HG02623 (cell line): ENCODE measurements at regions not wholly inside any gene's neighbourhood (a gene's known extent, or its start where the extent isn't known, plus 50 kb on each side); places are given as distances from the start of the nearest gene placed in this dataset.

ENCODE experiments used
- ATAC-seq: cut with Tn5 transposase; IDR thresholded peaks from one replicate; pipeline ENCODE4 v1.9.1; 2021; ENCODE audit warnings: moderate library complexity; ENCODE audit not compliant: unreplicated experiment

DNA sequence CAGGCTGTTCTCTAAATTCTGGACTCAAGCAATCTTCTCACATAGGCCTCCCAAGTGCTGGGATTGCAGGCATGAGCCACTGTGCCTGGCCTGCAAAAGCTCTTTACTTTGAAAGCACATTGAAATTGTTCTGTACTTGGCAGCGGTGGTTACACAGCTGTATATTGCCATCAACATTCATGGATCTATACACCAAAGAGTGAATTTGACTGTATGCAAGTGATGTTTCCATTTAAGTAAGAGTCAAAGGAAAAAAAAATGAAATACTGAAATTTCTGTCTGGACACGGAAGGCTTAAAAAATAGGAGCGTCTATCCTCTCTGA lies 450.6 kb upstream of the PSMD7 start:
- no peak for ATAC-seq

DNA sequence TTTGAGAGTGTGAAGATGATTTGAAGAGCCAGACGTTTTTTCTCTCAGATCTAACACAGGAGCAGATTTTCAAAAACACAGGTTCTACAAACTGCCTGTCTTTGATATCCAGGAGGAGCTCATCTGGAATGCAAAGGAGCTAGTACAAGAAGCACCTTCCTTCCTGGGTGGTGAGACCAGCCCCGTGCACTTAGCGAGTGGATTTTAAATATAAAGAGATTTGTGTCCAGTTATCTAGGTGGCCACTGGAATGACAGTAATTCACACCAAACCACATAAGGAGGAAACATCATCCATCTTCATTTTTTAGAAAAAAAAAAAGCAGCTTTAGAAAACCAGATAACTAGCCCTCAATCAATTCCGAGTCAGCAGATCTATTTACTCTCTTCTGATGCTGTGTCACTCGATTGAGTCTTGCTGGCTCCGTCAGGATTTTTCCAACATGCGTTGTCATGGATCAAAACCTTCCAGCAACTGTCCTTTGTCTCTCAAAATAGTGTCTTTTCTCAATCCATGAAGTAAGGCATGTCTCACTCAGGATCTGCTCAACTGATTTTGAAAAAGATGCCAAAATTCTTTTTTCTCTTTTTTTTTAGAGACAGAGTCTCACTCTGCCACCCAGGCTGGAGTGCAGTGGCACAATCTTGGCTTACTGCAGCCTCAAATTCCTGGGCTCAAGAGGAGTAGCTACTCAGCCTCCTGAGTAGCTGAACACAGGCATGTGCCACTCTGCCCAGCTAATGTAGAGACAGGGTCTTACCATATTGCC lies 451.2 kb upstream of the PSMD7 start:
- ATAC-seq: no peak

DNA sequence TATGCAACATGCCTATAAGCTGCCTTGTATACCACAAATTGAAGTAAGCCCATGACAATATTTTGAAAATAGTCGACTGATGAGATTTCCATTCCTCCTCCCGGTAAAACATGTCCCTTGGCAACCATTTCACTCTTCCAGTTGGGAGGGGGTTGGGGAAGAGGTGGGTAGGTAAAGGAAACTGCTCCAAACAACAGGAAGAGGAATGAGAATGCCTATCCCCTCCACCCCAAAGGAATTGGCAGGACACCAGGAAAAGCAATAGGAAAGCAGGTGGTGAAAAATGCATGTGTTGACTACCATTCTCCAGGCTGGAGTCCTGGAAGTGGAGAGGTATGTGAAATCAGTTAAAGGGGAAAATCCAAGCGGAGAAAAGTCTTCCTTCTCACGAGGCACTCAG lies 455.9 kb upstream of the PSMD7 start:
- ATAC-seq: no peak

DNA sequence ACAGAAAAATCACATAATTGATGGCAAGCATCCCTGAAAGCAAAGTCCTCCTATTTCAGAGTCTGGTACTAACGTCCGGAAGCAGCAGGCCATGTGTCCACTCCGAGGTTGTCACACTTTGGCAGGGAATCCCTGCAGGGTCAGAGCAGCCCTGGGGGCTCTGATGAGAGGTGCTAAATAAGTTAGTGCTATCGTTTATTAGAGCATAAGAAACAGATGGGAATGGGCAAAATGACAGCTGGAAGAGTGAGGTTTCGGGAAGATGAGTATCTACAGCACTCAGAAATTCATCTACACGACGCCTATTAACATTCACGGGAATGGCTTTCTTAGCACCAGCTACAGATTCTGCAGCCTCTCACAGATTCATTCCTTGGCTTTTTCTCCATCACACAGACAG lies 465.4 kb upstream of the PSMD7 start:
- no peak for ATAC-seq

DNA sequence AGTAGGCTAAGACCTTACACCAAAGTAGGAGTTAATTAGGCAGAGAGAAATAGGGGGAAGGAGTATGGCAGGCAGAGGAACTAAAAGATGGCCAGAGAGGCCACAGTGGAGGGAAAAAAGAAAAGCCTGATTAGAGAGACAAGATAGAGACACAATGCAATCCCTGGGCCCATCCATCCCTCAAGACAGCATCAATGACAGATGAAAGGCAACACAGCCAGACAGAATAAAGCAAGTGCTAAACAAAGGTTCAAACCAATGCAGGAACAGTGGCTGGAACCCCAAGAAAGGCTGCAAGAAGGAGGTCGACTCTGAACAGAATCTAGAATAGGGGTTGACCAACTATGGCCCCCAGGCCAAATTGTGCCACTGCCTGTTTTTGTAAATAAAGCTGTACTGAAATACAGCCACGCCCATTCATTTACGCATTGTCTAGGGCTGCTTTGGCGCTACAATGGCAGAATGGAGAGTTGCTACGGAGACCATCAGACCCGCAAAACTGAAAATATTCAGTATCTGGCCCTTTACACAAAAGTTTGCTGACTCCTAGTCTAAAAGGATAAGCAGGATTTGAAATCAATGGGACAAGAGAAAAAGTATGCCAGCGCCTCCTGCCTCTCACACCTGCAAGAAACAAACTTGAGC lies 473.3 kb upstream of the PSMD7 start:
- ATAC-seq: no peak

DNA sequence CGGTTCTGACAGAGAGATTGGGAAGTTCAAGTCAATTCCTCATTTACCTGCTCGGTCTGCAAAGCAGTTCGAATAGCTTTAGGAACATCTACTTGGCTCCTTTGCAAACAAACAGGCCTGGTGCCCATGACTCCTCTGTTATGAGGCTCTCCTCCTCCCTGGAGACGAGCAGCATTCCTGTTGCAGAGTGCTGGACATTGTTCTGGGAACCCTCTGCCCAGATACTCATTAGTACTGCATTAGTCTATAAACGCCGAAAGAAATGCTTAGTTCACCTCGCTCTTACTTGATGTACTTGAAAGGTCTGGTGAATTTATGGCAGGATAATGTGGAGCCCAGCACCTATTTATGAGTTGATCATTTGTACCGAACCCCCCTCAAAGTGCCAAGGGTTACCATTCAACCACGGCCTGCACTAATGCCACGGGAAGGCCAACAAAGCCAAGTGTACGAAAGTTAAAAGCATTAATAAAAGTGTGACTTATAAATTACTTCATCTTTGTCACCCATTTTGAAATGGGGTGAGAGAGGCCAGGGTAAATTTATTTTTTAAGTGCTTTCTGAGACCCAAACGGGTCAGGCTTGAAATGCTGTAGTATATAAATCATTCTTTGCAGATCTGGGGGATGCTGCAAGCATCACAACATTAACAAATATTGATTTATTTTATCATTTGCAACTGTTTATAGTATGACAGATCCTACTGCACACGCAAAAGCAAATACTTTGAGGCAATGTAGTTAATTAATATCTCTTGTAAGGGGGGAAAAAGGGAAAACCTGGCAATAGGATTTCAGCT lies 478.9 kb upstream of the PSMD7 start:
- no peak for ATAC-seq

DNA sequence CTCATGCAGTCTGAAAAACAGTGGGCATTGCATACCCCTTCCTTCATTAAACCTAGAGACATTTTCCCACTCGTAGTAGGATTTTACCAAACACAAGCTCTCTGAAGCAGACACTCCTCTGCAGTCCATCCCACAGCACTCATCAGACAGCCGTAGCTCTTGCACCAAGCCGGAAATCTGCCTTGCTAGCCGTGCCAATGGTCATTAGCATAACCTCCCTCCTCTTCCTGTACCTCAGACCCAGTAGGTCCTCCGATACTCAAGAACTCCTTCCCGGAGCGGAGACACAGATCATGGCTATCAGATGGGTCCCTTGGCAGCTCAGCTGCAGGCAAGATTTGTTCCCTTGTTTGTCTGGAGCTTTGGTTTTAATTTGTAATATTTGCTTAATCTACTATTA lies 483.1 kb upstream of the PSMD7 start:
- ATAC-seq: no peak

DNA sequence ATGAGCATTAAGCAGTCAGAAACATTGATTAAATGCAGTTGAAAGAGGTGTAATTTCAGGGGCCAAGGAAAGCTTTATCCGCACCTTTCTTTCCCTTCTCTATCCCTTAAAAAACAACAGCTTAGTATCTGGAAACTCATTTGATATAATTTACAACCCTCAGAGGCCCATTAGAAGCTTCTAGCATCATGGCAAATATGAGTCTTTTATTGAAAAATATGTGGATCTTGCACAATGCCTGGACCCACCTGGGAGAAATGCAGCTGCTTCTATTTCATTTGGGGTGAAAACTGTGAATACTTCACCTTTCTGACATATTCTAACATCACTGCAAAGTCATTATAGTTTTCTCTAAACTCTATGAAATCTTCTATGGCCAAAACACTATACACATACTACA lies 492.2 kb upstream of the PSMD7 start:
- ATAC-seq: no peak

DNA sequence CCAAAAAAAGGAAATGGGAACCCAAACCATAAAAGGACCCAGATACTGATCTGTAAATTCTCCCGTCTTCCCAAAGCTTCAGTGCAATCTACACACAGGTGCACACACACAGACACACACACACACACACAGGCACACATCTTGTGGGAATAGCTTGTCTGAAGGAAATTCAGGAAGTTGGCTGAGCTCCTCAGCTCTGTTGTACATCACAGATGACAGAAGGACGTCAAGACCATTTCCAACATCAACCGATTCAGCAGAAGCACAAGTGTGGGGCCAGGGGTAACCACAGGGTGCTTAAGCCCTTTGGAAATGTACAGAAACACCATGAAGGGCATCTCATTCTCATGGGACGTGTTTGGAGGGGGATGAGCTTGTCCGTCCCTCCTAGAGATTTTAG lies 498.1 kb upstream of the PSMD7 start:
- ATAC-seq: no peak

DNA sequence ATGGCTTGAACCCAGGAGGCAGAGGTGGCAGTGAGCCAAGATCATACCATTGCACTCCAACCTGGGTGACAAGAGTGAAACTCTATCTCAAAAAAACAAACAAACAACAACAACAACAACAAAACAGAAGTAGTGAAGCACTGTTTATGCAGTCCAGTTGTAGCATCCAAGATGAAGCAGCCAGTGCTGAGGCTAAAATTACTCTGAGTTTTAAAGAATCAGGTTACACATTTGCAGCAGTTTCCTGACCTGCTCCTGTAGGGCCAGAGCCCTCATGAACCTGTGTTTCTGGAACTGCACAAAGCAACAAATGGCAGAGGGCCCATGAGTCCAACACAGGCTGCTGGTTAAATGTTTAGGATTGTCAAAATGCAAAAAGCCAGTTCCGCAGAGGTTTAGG lies 499.5 kb upstream of the PSMD7 start:
- no peak for ATAC-seq

DNA sequence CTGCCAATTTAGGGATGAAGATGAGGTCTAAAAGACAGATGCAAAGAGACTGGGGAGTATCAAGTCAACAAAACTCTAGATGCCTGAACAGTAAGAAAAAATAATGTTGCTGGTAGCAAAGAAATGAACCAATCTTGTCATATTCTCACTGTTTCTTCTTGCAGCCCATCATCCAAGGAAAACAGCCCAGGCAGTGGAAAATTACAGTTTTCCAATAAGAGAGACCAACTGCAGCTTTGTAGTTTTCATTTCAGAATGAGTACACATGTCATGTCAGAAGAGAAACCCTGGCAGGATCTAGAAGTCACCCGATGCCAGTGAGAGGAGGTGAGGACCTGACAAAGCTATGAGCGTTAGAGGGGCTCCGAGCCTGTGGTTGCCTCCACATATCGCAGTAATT lies 500.4 kb upstream of the PSMD7 start:
- no peak for ATAC-seq

DNA sequence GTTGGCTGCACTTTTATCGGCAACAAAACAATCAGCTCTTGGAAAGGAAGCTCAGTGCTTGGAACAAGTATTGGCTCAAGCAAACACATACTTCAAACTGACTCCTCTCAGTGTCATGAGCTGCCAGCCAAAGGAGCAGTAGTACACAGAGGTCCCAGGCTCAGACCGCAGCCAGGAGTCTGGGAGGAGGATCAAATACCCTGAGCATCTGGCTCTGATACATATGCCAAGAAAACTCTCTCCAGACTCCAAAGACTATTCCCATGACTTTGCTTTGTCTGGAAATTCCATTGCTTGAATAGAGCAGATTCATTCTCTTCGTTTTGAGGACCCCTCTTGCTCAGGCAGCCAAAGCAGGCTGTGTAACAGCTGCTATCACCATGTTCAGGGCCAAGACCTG lies 501.6 kb upstream of the PSMD7 start:
- no peak for ATAC-seq

DNA sequence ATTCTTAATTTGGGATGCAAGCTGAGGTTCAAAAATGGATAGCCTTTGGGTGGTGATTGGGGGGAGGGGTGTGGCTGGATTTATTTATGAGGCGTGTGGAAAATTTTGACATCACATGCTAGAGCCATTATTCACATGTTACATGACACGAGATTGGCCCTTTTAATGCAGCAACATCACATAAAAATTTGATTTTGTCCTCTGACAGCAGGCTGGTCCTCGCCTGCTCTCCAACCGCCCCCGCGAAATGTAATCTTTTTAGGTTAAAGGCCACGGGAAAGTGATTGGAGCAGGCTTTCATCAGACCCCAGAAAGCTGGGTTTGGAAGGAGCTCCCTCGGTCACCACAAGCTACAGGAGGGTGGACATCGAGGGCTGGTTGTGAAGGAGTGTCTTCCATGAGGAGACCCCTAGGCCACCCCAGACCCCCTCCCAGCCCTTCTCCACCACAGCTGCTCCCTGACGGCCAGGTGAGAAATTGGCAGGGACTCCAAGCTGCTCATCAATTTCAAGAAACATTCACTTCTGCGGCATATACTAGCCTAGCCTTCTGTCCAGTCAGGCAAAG lies 502.7 kb upstream of the PSMD7 start:
- no peak for ATAC-seq

DNA sequence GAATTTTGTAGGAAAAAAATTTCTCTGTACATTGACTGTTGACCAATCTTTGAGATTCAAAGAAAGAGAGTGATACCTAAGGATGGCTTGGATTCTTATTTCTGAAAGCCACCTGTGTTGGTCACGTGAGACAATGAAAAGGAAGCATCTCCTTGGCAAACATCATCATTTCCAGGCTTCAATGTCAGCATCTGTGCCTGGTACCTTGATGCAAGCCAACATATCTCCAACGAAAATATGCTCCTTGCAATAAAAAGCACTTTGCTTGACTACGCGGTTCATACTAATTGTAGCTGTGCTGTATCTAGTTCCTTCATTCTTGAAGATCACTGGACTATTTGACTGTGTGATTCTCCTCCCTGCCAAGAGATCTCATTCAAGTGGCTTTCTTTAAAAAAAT lies 503.4 kb upstream of the PSMD7 start:
- ATAC-seq: no peak

DNA sequence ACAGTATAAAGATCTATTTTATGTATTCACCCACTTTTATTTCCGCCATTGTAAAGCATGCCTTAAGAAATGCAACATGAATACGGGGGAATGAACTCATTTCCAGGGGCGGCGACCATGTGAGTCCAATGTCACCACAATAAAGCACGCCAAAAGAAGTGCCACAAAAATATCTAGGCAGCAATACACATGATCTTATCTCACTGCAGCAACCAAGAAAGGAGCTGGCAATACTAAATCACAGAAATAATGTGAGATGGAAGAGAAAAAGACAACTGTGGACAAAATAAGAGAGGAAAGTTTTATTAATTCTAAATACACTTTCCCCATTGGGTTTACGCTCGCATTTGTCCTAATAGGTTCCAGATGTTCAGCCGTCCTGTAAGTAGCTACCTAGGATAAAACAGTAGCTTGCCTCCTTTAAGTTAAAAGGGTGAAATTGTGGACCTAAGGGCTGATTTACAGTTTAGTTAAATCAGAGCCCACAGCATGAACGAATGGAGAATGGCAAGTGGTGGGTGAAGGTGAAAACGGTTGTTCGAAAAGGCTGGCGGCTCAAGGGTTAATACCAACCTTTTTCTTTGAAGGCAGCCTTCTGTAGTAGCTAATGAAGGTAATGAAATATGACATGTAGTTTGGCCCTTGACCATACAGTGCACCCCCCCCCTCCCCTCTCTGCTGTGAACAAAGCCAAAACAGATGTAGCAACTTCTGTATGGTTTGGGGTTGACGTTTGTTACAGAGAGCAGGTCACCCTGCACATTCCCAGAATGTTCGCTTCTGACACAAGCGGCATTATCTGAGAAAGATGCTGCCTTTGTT lies 504.2 kb upstream of the PSMD7 start:
- no peak for ATAC-seq

DNA sequence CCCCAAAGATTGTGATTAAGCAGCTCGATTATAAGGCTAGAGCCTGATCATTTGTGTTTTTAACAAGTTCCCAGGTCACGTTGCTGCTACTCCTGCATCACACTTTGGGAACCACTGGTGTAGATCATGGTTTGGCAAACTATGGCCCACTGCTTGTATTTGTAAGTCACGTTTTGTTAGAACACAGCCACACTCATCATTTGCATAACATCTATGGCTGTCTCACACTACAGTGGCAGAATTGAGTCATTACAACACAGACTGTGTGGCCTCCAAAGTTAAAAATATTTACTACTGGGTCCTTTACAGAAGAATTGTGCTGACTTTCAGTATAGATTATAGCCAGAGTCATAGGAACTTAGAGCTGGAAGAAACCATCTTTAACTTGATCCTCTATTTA lies 515.3 kb upstream of the PSMD7 start:
- no peak for ATAC-seq

DNA sequence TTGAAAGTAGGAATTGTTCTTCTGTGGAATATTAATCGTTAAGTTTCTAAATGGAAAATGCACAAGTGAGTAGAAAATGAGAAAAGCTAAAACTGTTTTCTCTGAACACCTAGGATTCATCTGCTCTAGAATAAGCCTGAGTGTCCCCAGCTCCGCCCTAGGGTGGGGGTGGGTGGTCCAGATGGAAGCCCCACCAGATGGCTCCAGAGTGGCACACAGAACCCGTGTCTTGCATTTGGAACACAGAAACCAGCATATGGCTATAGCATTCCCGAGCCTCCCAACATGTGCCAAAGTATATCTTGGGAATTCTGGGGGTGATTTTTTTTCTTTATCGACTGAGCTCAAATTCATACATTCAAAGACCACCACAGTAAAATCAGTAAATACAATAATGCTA lies 517.7 kb upstream of the PSMD7 start:
- ATAC-seq: no peak

DNA sequence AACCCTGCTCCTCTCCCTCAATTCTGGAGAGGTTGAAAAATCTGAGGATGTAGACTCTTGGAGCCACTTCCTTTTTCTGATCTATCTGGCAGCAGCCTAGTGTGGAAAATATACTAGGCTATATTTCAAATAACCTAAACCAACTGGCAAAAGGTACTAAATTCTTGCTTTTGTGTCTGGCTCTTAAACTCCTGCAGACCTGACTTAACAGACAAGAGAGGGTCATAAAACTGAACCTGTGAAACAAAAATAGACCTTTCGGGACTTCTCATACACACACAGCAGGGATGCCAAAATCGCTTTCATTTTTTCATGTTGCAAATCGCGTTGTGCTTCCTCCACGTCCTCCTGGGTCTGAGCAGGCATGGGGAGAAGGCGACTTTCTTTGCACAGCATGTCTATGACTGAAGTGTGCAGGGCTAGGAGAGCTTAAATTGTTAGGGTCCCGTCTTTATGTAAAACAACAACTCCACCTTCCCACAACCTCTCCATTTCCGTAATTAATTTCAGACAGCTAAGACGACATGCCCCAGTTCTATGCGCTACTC lies 520.7 kb upstream of the PSMD7 start:
- ATAC-seq: no peak

DNA sequence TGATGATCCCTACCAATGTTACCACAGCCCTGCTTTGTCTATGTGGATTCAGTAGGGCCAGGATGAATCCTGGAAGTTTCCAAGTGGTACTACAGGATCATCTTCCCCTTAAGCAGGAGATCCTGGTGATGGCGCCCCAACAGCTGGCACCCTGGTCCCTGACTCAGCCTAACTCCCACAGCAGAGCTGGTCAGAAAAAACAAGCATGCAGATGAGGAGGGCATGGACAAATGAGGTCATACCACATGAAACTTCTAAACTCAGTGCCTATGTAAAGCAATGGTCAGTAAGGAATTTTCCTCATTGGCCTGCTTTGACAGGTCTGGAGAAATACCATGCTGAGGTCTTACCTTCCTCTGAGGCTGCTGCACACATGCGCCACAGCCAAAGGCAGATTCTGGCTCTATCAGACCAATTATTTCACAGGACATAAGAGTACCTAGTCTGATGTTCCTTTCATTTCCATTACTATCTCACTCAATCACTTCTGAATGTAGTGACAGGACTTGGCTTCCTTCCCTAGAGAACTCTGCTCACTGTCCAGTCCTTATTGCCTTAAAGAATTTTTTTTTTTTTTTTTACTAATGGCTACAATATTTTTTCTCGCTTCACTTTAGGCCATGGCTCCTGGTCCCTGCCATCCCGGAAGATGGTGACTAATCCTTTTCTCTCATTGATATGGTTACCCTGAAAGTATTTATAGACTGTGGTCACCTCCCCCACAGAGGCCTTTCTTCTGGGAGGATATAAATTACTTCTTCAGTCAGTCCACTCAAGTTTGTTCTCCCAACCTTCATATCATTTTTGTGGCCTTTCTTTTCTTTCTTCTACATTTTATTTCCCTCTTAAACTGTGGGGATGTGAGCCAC lies 525.2 kb upstream of the PSMD7 start:
- ATAC-seq: no peak

DNA sequence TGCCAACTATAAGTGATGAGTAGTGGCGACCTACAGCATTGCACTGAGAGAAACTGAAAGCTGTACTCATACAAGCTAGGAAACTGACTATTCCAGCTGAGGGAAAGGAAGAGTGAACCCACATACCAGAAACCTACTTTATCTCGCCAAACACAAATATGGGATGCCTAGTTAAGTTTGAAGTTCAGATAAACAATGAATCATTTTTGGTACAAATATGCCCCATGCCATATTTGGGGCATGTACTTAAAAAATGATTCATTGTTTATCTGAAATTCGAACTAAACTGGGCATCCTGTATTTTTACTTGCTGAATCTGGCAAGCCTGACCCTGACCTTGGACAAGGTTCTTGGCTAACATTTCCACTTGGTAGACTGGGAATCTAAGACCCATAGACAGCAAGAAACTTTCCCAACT lies 527.8 kb upstream of the PSMD7 start:
- no peak for ATAC-seq
